Keratinocyte (primary cell): ENCODE measurements at regions not wholly inside any gene's neighbourhood (a gene's known extent, or its start where the extent isn't known, plus 50 kb on each side); places are given as distances from the start of the nearest gene placed in this dataset.

Source experiments
- DNase-seq: peaks from one replicate; pipeline ENCODE4 v3.0.0-alpha.2; 2011; ENCODE audit warnings: low read depth, missing footprints, low spot score
- FAIRE-seq: peaks from 2 replicates; lab custom pipeline; 2011; peaks lifted over from hg19 to GRCh38; lab: Jason Lieb, UNC
- H2AFZ ChIP-seq: 2 replicates; pipeline ENCODE4 v1.6.0; 2012; ENCODE audit warnings: low read length, control low read depth, inconsistent platforms; ENCODE audit not compliant: control insufficient read depth
- H3K27ac ChIP-seq: 2 replicates; pipeline ENCODE4 v1.5.1; 2011; ENCODE audit warnings: low read length; ENCODE audit not compliant: control insufficient read depth, insufficient read depth
- H3K27me3 ChIP-seq: 3 replicates; pipeline ENCODE4 v1.6.0; 2011; ENCODE audit warnings: low read length; ENCODE audit not compliant: control insufficient read depth, insufficient read depth; ENCODE audit errors: extremely low read depth
- H3K36me3 ChIP-seq, 2 experiments: 2 replicates in 1 of 2; 3 replicates in 1 of 2; pipeline ENCODE4 v1.5.1; 2011; ENCODE audit warnings: low read length in 2 of 2, mild to moderate bottlenecking in 1 of 2; ENCODE audit not compliant: control insufficient read depth in 2 of 2, insufficient read depth in 2 of 2; ENCODE audit errors: extremely low read depth in 1 of 2
- H3K4me1 ChIP-seq: 3 replicates; pipeline ENCODE4 v1.5.1; 2011; ENCODE audit warnings: low read length; ENCODE audit not compliant: control insufficient read depth, insufficient read depth; ENCODE audit errors: extremely low read depth
- H3K4me2 ChIP-seq: 3 replicates; pipeline ENCODE4 v1.6.0; 2011; ENCODE audit warnings: low read depth, low read length; ENCODE audit not compliant: control insufficient read depth, insufficient read depth; ENCODE audit errors: extremely low read depth
- H3K4me3 ChIP-seq, 3 experiments: fragments of 200-600 bp in 1 of 3; sonication (generic) in 1 of 3; 2 replicates in 2 of 3; 3 replicates in 1 of 3; pipeline ENCODE4 v1.5.1; 2011 to 2016; ENCODE audit warnings: low read length in 3 of 3, mild to moderate bottlenecking in 3 of 3, control low read depth in 2 of 3, inconsistent platforms in 1 of 3, low read depth in 1 of 3, mixed read lengths in 1 of 3, mixed run types in 1 of 3, moderate library complexity in 1 of 3; ENCODE audit not compliant: control insufficient read depth in 2 of 3, insufficient read depth in 2 of 3; ENCODE audit errors: extremely low read depth in 1 of 3
- H3K79me2 ChIP-seq: 2 replicates; pipeline ENCODE4 v1.6.0; 2012; ENCODE audit warnings: low read length; ENCODE audit not compliant: control insufficient read depth, insufficient read depth
- H3K9ac ChIP-seq: 3 replicates; pipeline ENCODE4 v1.6.0; 2011; ENCODE audit warnings: low read length; ENCODE audit not compliant: control insufficient read depth, insufficient read depth; ENCODE audit errors: extremely low read depth
- H3K9me1 ChIP-seq: 3 replicates; pipeline ENCODE4 v1.6.0; 2011; ENCODE audit warnings: low read length; ENCODE audit not compliant: control insufficient read depth, insufficient read depth; ENCODE audit errors: extremely low read depth
- H3K9me3 ChIP-seq: 2 replicates; pipeline ENCODE4 v1.5.1; 2012; ENCODE audit warnings: low read depth, low read length; ENCODE audit not compliant: control insufficient read depth
- H4K20me1 ChIP-seq: 3 replicates; pipeline ENCODE4 v1.6.0; 2011; ENCODE audit warnings: low read length; ENCODE audit not compliant: control insufficient read depth, insufficient read depth; ENCODE audit errors: extremely low read depth
- CTCF ChIP-seq, 3 experiments: IDR thresholded peaks in 1 of 3; conservative IDR thresholded peaks in 1 of 3; optimal IDR thresholded peaks in 1 of 3; 2 replicates in 2 of 3; 3 replicates in 1 of 3; pipeline versions ENCODE3 to v1.5.1; 2011; ENCODE audit warnings: low read length in 3 of 3, mild to moderate bottlenecking in 3 of 3, moderate library complexity in 2 of 3, control low read depth in 1 of 3, inconsistent platforms in 1 of 3; ENCODE audit not compliant: insufficient read depth in 2 of 3; ENCODE audit errors: extremely low read depth in 1 of 3
- EZH2 ChIP-seq: IDR thresholded peaks from one replicate; pipeline ENCODE4 v1.6.1; 2012; ENCODE audit warnings: inconsistent platforms, mild to moderate bottlenecking, low read length, moderate library complexity
- dilution Hi-C: fragments of 300-500 bp; cut with MboI; formaldehyde crosslinking; loops from one replicate; pipeline ENCODE4 v1.7.0; 2020; ENCODE audit warnings: low sequenced_read_pairs; ENCODE audit not compliant: extremely low pct_ligation_motif_present

- Histone ChIP-seq H3K79me2 (no peaks in the 10 kb centered on the region), H3K9me1 (no peaks in the 10 kb centered on the region), H2AFZ (no peak overlapping the region), H3K4me2 (no peak overlapping the region), H3K9ac (no peak overlapping the region), H3K9me3 (no peaks in the 10 kb centered on the region), H3K4me1 (no peaks in the 10 kb centered on the region), H3K27ac (no peak overlapping the region), H3K36me3 (no peaks in the 10 kb centered on the region), H4K20me1 (no peaks in the 10 kb centered on the region), H3K4me3 (no peak overlapping the region), H3K27me3 (no peaks in the 10 kb centered on the region)
- dilution Hi-C loops: no loop called here
- DNase-seq (no peak), FAIRE-seq (no peak)
- TF ChIP-seq CTCF (optimal IDR thresholded peaks at IDR 0.05 in 1 of 3, IDR thresholded peaks at IDR 0.05 in 1 of 3, conservative IDR thresholded peaks at IDR 0.05 in 1 of 3; ENCODE audit: extremely low read depth in 1 of 3, insufficient read depth in 2 of 3, low read length in 3 of 3) (no peak), EZH2 (no peak)
These were observed 699.0 kb downstream of the HDGFL1 start for GRCh38 chr6:23268348-23268747.

- Histone ChIP-seq H4K20me1 (no peaks in the 10 kb centered on the region), H3K4me3 (no peak overlapping the region), H3K27ac (no peak overlapping the region), H3K36me3 (no peaks in the 10 kb centered on the region), H2AFZ (no peak overlapping the region), H3K27me3 (no peaks in the 10 kb centered on the region), H3K4me1 (no peaks in the 10 kb centered on the region), H3K9me1 (no peaks in the 10 kb centered on the region), H3K9me3 (no peaks in the 10 kb centered on the region), H3K79me2 (no peaks in the 10 kb centered on the region), H3K4me2 (no peak overlapping the region), H3K9ac (no peak overlapping the region)
- dilution Hi-C loops: no loop called here
- DNase-seq: no peak
- TF ChIP-seq EZH2 (no peak), CTCF (optimal IDR thresholded peaks at IDR 0.05 in 1 of 3, IDR thresholded peaks at IDR 0.05 in 1 of 3, conservative IDR thresholded peaks at IDR 0.05 in 1 of 3; ENCODE audit: extremely low read depth in 1 of 3, insufficient read depth in 2 of 3, low read length in 3 of 3) (no peak)
- no peak for FAIRE-seq
These were observed 700.1 kb downstream of the HDGFL1 start for GRCh38 chr6:23269436-23269835.
